K562 (cell line): ENCODE measurements at regions not wholly inside any gene's neighbourhood (a gene's known extent, or its start where the extent isn't known, plus 50 kb on each side); places are given as distances from the start of the nearest gene placed in this dataset.
"Not testable (repeated sequence)": the region's sequence is repeated elsewhere in the genome, so short reads cannot be mapped to it uniquely, and the experiment has no call there.

Experiments used
- ATAC-seq: fragments of 200-7000 bp; cut with Tn5 transposase; 3 replicates; pipeline ENCODE4 v1.9.1; 2020; ENCODE audit warnings: moderate library complexity
- BruUV-seq: library from RNA; stranded (reverse); fragments of 400-500 nt; replicated peaks from 2 replicates; lab custom pipeline; 2021; lab: Mats Ljungman, UMichigan
- CTCF ChIA-PET: fragments of 300-600 bp; formaldehyde crosslinking; extraction: SDS; loops from one replicate; lab custom pipeline; 2021; ENCODE audit warnings: low intra/inter-chr PET ratio; lab: Yijun Ruan, JAX
- POLR2A ChIA-PET: fragments of 300-600, 350-650 bp; sonication (Branson Sonifier 250); formaldehyde crosslinking; extraction: SDS; loops from one replicate; lab custom pipeline; 2021; ENCODE audit warnings: antibody characterized with exemption, inconsistent platforms; lab: Yijun Ruan, JAX
- DNase-seq, 4 experiments: peaks; one replicate each; pipeline versions ENCODE4 v3.0.0 to v3.0.0-alpha.2; 2011 to 2018; ENCODE audit warnings: low spot score in 3 of 4, mixed read lengths in 3 of 4; ENCODE audit errors: extremely low read depth in 1 of 4
- FAIRE-seq: peaks from 2 replicates; lab custom pipeline; 2011; peaks lifted over from hg19 to GRCh38; lab: Jason Lieb, UNC
- H2AFZ ChIP-seq: 2 replicates; pipeline ENCODE4 v1.6.0; 2011; ENCODE audit warnings: low read depth, low read length, control low read depth, inconsistent platforms
- H3K27ac ChIP-seq: fragments of 200-600 bp; 3 replicates; pipeline ENCODE4 v1.8.0; 2011; ENCODE audit warnings: low read depth, mild to moderate bottlenecking, control low read depth, inconsistent platforms, low read length, moderate library complexity, mixed read lengths; ENCODE audit errors: extremely low read depth
- H3K27me3 ChIP-seq, 2 experiments: fragments of 300-600 bp in 1 of 2; 2 replicates in 1 of 2; 3 replicates in 1 of 2; pipeline versions ENCODE4 v1.6.0 to v1.8.0; 2011; ENCODE audit warnings: inconsistent platforms in 2 of 2, low read length in 2 of 2, mild to moderate bottlenecking in 1 of 2, mixed read lengths in 1 of 2, moderate library complexity in 1 of 2; ENCODE audit not compliant: control insufficient read depth in 2 of 2, insufficient read depth in 2 of 2
- H3K36me3 ChIP-seq: fragments of 300-600 bp; 3 replicates; pipeline ENCODE4 v1.8.0; 2011; ENCODE audit warnings: mild to moderate bottlenecking, low read length, inconsistent platforms; ENCODE audit not compliant: control insufficient read depth, insufficient read depth
- H3K4me1 ChIP-seq, 2 experiments: fragments of 200-600 bp in 1 of 2; replicated peaks in 1 of 2; 2 replicates in 1 of 2; 3 replicates in 1 of 2; pipeline versions ENCODE4 v1.5.1 to v1.8.0; 2011; ENCODE audit warnings: inconsistent platforms in 2 of 2, low read length in 2 of 2, mild to moderate bottlenecking in 1 of 2, mixed read lengths in 1 of 2, moderate library complexity in 1 of 2; ENCODE audit not compliant: control insufficient read depth in 2 of 2, insufficient read depth in 2 of 2
- H3K4me2 ChIP-seq: 2 replicates; pipeline ENCODE4 v1.6.1; 2011; ENCODE audit warnings: low read length, control low read depth, inconsistent platforms, mixed read lengths; ENCODE audit not compliant: insufficient read depth
- H3K4me3 ChIP-seq: fragments of 200-600 bp; sonication (generic), shearing (Covaris generic); 2 replicates; pipeline ENCODE4 v1.5.1; 2016; ENCODE audit warnings: control low read depth, inconsistent platforms
- H3K79me2 ChIP-seq: fragments of 200-600 bp; 3 replicates; pipeline ENCODE4 v1.8.0; 2011; ENCODE audit warnings: low read length, inconsistent platforms; ENCODE audit not compliant: control insufficient read depth, insufficient read depth
- H3K9ac ChIP-seq, 2 experiments: 2 replicates each; pipeline versions ENCODE4 v1.6.0 to v1.6.1; 2011; ENCODE audit warnings: low read depth in 2 of 2, low read length in 2 of 2, control low read depth in 1 of 2, inconsistent platforms in 1 of 2, mild to moderate bottlenecking in 1 of 2, mixed read lengths in 1 of 2; ENCODE audit not compliant: insufficient read depth in 1 of 2
- H3K9me1 ChIP-seq: one replicate; pipeline ENCODE4 v1.6.0; 2011; ENCODE audit warnings: inconsistent platforms, mild to moderate bottlenecking, low read length, moderate library complexity; ENCODE audit not compliant: control insufficient read depth, insufficient read depth
- H3K9me3 ChIP-seq: replicated peaks from 2 replicates; pipeline ENCODE4 v1.5.1; 2011; ENCODE audit warnings: low read depth, low read length, inconsistent platforms; ENCODE audit not compliant: control insufficient read depth, insufficient read depth
- H4K20me1 ChIP-seq: replicated peaks from 2 replicates; pipeline ENCODE4 v1.6.1; 2011; ENCODE audit warnings: low read length, inconsistent platforms, mixed read lengths; ENCODE audit not compliant: control insufficient read depth, insufficient read depth
- CXXC5 ChIP-seq: fragments of 250-450 bp; sonication (Bioruptor Pico); IDR thresholded peaks from 2 replicates; pipeline ENCODE4 v1.8.0; 2022; ENCODE audit warnings: inconsistent platforms, mild to moderate bottlenecking, moderate library complexity
- NRF1 ChIP-seq, 2 experiments: fragments of 450-650 bp; IDR thresholded peaks in 1 of 2; conservative IDR thresholded peaks in 1 of 2; 2 replicates each; pipeline ENCODE4 v1.6.1; 2014; ENCODE audit warnings: mild to moderate bottlenecking in 2 of 2
- PHF8 ChIP-seq: fragments of 200-600 bp; sonication (generic); IDR thresholded peaks from 2 replicates; pipeline ENCODE4 v1.6.1; 2012; ENCODE audit warnings: mixed run types, mild to moderate bottlenecking, inconsistent platforms, low read length, moderate library complexity, borderline replicate concordance
- POLR2G ChIP-seq: fragments of 200-400 bp; formaldehyde crosslinking; IDR thresholded peaks from 2 replicates; pipeline ENCODE4 v1.6.1; 2017; ENCODE audit warnings: low read depth, mild to moderate bottlenecking, antibody characterized with exemption, low read length, moderate library complexity
- RB1 ChIP-seq: fragments of 450-650 bp; IDR thresholded peaks from 2 replicates; pipeline ENCODE4 v1.6.1; 2017; ENCODE audit warnings: low read depth, mild to moderate bottlenecking
- ZFX ChIP-seq: sonication (generic); formaldehyde crosslinking; IDR thresholded peaks from 2 replicates; pipeline ENCODE4 v1.8.0; 2022; ENCODE audit warnings: mild to moderate bottlenecking, missing genetic modification reagents, moderate library complexity
- WGBS: fragments of 100-300 bp; shearing (Covaris generic); methylation state at CpG from one replicate; pipeline ENCODE4 v1.1.6; 2016; ENCODE audit warnings: low coverage, mixed read lengths; ENCODE audit not compliant: insufficient coverage; ENCODE audit errors: missing lambda C conversion rate; 5-methylcytosine and 5-hydroxymethylcytosine counted together
- in situ Hi-C: fragments of 300-500 bp; cut with MboI; formaldehyde crosslinking; loops from 4 replicates; pipeline ENCODE4 v1.15.0; 2018; ENCODE audit warnings: inconsistent platforms, mixed read lengths
- intact Hi-C: fragments of 100-400 bp; cut with micrococcal nuclease; formaldehyde crosslinking; loops from 2 replicates; pipeline ENCODE4 v1.14.2; 2022

- peak overlapping the region; percentile 56 to 79; a peak in 3 of 4 replicates for H3K9ac ChIP-seq
- TF ChIP-seq CXXC5 (peak; percentile 55), ZFX (CRISPR knock-in tag) (peak; percentile 42), PHF8 (peak; percentile 24; the same call in 1 of the 2 replicates), POLR2G (peak; percentile 53), NRF1 (conservative IDR thresholded peaks at IDR 0.05 in 1 of 2, IDR thresholded peaks at IDR 0.05 in 1 of 2) (0 out of 4 replicates have a peak, but pooled peaks have one; percentile 10 to 27), RB1 (peak; percentile 44; the same call in 1 of the 2 replicates)
- H3K27me3 ChIP-seq, intact Hi-C loops, H3K27ac ChIP-seq, in situ Hi-C loops, CTCF ChIA-PET, FAIRE-seq, H3K9me3 ChIP-seq, H3K9me1 ChIP-seq, H4K20me1 ChIP-seq, H3K79me2 ChIP-seq, H3K36me3 ChIP-seq, H3K4me1 ChIP-seq, POLR2A ChIA-PET, H3K4me2 ChIP-seq: not testable (repeated sequence)
- 0% methylated on average over 1 of the region's 61 CpGs for WGBS
- ATAC-seq (peak; percentile 97), DNase-seq (peak in 1 of 4 experiments; percentile 41)
- H3K4me3 ChIP-seq, result peak overlapping the region; percentile 40
- BruUV-seq, result TSS peak; percentile 63
- peak overlapping the region; percentile 77 for H2AFZ ChIP-seq
These were observed 56.6 kb upstream of the GOLGA8N start for GRCh38 chr15:32536507-32537172.

GRCh38 chr15:32536057-32536493 is 57.2 kb upstream of the GOLGA8N start:
- H3K9ac ChIP-seq, in situ Hi-C loops, BruUV-seq, intact Hi-C loops, H3K9me3 ChIP-seq, FAIRE-seq, H3K27ac ChIP-seq, H3K9me1 ChIP-seq, CTCF ChIA-PET, POLR2A ChIA-PET, H2AFZ ChIP-seq, H3K36me3 ChIP-seq, DNase-seq, H3K4me2 ChIP-seq, H3K79me2 ChIP-seq, H3K4me1 ChIP-seq, H4K20me1 ChIP-seq, H3K27me3 ChIP-seq, H3K4me3 ChIP-seq: not testable (repeated sequence)
- peak; percentile 40 for ATAC-seq
- WGBS, result no CpG with 5 or more reads among the region's 55 CpGs

- WGBS, result no CpG with 5 or more reads among the region's 10 CpGs
- POLR2A ChIA-PET, result not testable (repeated sequence)
These were observed 57.9 kb upstream of the GOLGA8N start for GRCh38 chr15:32535150-32535898.

More at GRCh38 chr15:32535150-32535898, 57.9 kb upstream of the GOLGA8N start:
- H3K9me1 ChIP-seq, H3K4me1 ChIP-seq, DNase-seq, H4K20me1 ChIP-seq, in situ Hi-C loops, H3K36me3 ChIP-seq, H3K79me2 ChIP-seq, H3K27me3 ChIP-seq, H3K27ac ChIP-seq, CTCF ChIA-PET, ATAC-seq, FAIRE-seq, H3K4me2 ChIP-seq, BruUV-seq, H2AFZ ChIP-seq, H3K9ac ChIP-seq, intact Hi-C loops, H3K9me3 ChIP-seq, H3K4me3 ChIP-seq: not testable (repeated sequence)
